Trophoblast cell (in vitro differentiated cells and primary cell): ENCODE measurements at regions not wholly inside any gene's neighbourhood (a gene's known extent, or its start where the extent isn't known, plus 50 kb on each side); places are given as distances from the start of the nearest gene placed in this dataset.

Source experiments
- DNase-seq, 2 donors: peaks; one replicate each; pipeline ENCODE4 v3.0.0-alpha.2; 2016
- H2AFZ ChIP-seq: 2 replicates; pipeline ENCODE4 v1.6.1; 2013; ENCODE audit warnings: low read length, moderate library complexity, mild to moderate bottlenecking; ENCODE audit not compliant: insufficient read depth, poor library complexity
- H2AK5ac ChIP-seq: 2 replicates; pipeline ENCODE4 v1.6.1; 2013; ENCODE audit warnings: mild to moderate bottlenecking, low read length
- H2BK120ac ChIP-seq: 2 replicates; pipeline ENCODE4 v1.6.1; 2013; ENCODE audit warnings: low read length, mild to moderate bottlenecking, moderate library complexity; ENCODE audit not compliant: insufficient read depth, poor library complexity
- H2BK12ac ChIP-seq: 2 replicates; pipeline ENCODE4 v1.6.1; 2013; ENCODE audit warnings: mild to moderate bottlenecking, low read length, moderate library complexity
- H2BK5ac ChIP-seq: 2 replicates; pipeline ENCODE4 v1.6.1; 2013; ENCODE audit warnings: low read length, low read depth, moderate library complexity, mild to moderate bottlenecking; ENCODE audit not compliant: poor library complexity
- H3K14ac ChIP-seq: 2 replicates; pipeline ENCODE4 v1.6.1; 2013; ENCODE audit warnings: mild to moderate bottlenecking, low read length
- H3K18ac ChIP-seq: 2 replicates; pipeline ENCODE4 v1.6.1; 2013; ENCODE audit warnings: mild to moderate bottlenecking, low read length
- H3K23ac ChIP-seq: 2 replicates; pipeline ENCODE4 v1.6.1; 2013; ENCODE audit warnings: low read length
- H3K27ac ChIP-seq: 2 replicates; pipeline ENCODE4 v1.5.1; 2013; ENCODE audit warnings: low read depth, mild to moderate bottlenecking, inconsistent platforms, low read length, moderate library complexity
- H3K27me3 ChIP-seq: 2 replicates; pipeline ENCODE4 v1.6.1; 2013; ENCODE audit warnings: inconsistent platforms, mild to moderate bottlenecking, low read length, moderate library complexity; ENCODE audit not compliant: insufficient read depth
- H3K36me3 ChIP-seq, 2 experiments: 1 replicate in 1 of 2; 2 replicates in 1 of 2; pipeline ENCODE4 v1.6.1; 2013; ENCODE audit warnings: low read length in 2 of 2, mild to moderate bottlenecking in 2 of 2, moderate library complexity in 1 of 2; ENCODE audit not compliant: insufficient read depth in 2 of 2, control insufficient read depth in 1 of 2
- H3K4ac ChIP-seq: 2 replicates; pipeline ENCODE4 v1.6.1; 2013; ENCODE audit warnings: low read depth, mild to moderate bottlenecking, low read length, moderate library complexity
- H3K4me1 ChIP-seq, 2 experiments: 1 replicate in 1 of 2; 2 replicates in 1 of 2; pipeline ENCODE4 v1.6.1; 2013; ENCODE audit warnings: low read length in 2 of 2, mild to moderate bottlenecking in 2 of 2, moderate library complexity in 1 of 2; ENCODE audit not compliant: insufficient read depth in 2 of 2, control insufficient read depth in 1 of 2
- H3K4me2 ChIP-seq: 2 replicates; pipeline ENCODE4 v1.6.1; 2013; ENCODE audit warnings: inconsistent platforms, mild to moderate bottlenecking, low read length, moderate library complexity
- H3K4me3 ChIP-seq: 2 replicates; pipeline ENCODE4 v1.5.1; 2013; ENCODE audit warnings: mild to moderate bottlenecking, low read depth, low read length, inconsistent platforms
- H3K79me1 ChIP-seq: one replicate; pipeline ENCODE4 v1.6.1; 2013; ENCODE audit warnings: low read length
- H3K79me2 ChIP-seq: 2 replicates; pipeline ENCODE4 v1.6.1; 2013; ENCODE audit warnings: low read length, mild to moderate bottlenecking; ENCODE audit not compliant: control insufficient read depth, insufficient read depth, poor library complexity
- H3K9ac ChIP-seq: 2 replicates; pipeline ENCODE4 v1.6.1; 2013; ENCODE audit warnings: mild to moderate bottlenecking, low read length
- H3K9me3 ChIP-seq: 2 replicates; pipeline ENCODE4 v1.6.1; 2013; ENCODE audit warnings: low read depth, mild to moderate bottlenecking, control low read depth, inconsistent platforms, low read length; ENCODE audit not compliant: insufficient read depth
- H4K12ac ChIP-seq: 2 replicates; pipeline ENCODE4 v1.6.1; 2013; ENCODE audit warnings: low read depth, mild to moderate bottlenecking, low read length, moderate library complexity
- H4K8ac ChIP-seq: 2 replicates; pipeline ENCODE4 v1.6.1; 2013; ENCODE audit warnings: low read depth, mild to moderate bottlenecking, low read length, moderate library complexity
- H4K91ac ChIP-seq: one replicate; pipeline ENCODE4 v1.6.1; 2013; ENCODE audit warnings: low read depth, mild to moderate bottlenecking, low read length, moderate library complexity
- WGBS: extraction: QIAGEN DNeasy Blood & Tissue Kit; methylation state at CpG from one replicate; pipeline ENCODE4 v1.1.7; 2013; ENCODE audit warnings: missing lambda C conversion rate; ENCODE audit not compliant: insufficient read length, insufficient coverage; ENCODE audit errors: extremely low coverage; 5-methylcytosine and 5-hydroxymethylcytosine counted together

- no peak overlapping the region for H3K23ac ChIP-seq
- H3K79me1 ChIP-seq, result peaks cover 3% of the 10 kb centered on the region
- H2AK5ac ChIP-seq, result no peak overlapping the region
These were observed 599.3 kb upstream of the ZEB2 start for GRCh38 chr2:145119225-145119624.

GRCh38 chr2:145116834-145117725 lies 597.2 kb upstream of the ZEB2 start:
- peaks cover under 1% of the 10 kb centered on the region for H3K79me1 ChIP-seq
- no peak overlapping the region for H2AK5ac ChIP-seq
- no peak overlapping the region for H3K18ac ChIP-seq
- no peaks in the 10 kb centered on the region for H3K79me2 ChIP-seq
- no peaks in the 10 kb centered on the region for H3K4me1 ChIP-seq
- no peak overlapping the region for H4K91ac ChIP-seq
- H3K4ac ChIP-seq, result no peak overlapping the region
- DNase-seq, result no peak
- H3K14ac ChIP-seq, result no peak overlapping the region
- no peak overlapping the region for H3K4me2 ChIP-seq
- no peak overlapping the region for H3K27ac ChIP-seq
- no peak overlapping the region for H2BK120ac ChIP-seq
- H2BK5ac ChIP-seq, result no peak overlapping the region
- no CpG with 5 or more reads among the region's 5 CpGs for WGBS
- H4K8ac ChIP-seq, result no peak overlapping the region
- H3K4me3 ChIP-seq, result no peak overlapping the region
- no peak overlapping the region for H4K12ac ChIP-seq
- no peaks in the 10 kb centered on the region for H3K36me3 ChIP-seq
- H2AFZ ChIP-seq, result no peak overlapping the region
- H3K23ac ChIP-seq, result no peak overlapping the region
- H3K27me3 ChIP-seq, result no peaks in the 10 kb centered on the region
- H2BK12ac ChIP-seq, result no peak overlapping the region
- H3K9me3 ChIP-seq, result no peaks in the 10 kb centered on the region
- no peak overlapping the region for H3K9ac ChIP-seq

More at GRCh38 chr2:145119225-145119624, 599.3 kb upstream of the ZEB2 start:
- Histone ChIP-seq H3K79me2 (no peaks in the 10 kb centered on the region), H3K27ac (no peak overlapping the region), H2BK12ac (peak overlapping the region; percentile 80), H3K9me3 (no peaks in the 10 kb centered on the region), H2BK120ac (no peak overlapping the region), H3K14ac (no peak overlapping the region), H3K18ac (no peak overlapping the region), H3K9ac (no peak overlapping the region), H3K4me3 (no peak overlapping the region), H2BK5ac (peak overlapping the region; percentile 27), H2AFZ (no peak overlapping the region), H3K4ac (no peak overlapping the region), H4K8ac (no peak overlapping the region), H3K4me2 (no peak overlapping the region), H3K27me3 (no peaks in the 10 kb centered on the region), H4K91ac (no peak overlapping the region), H4K12ac (no peak overlapping the region), H3K4me1 (peaks cover 0 to 5% of the 10 kb centered on the region in 2 experiments), H3K36me3 (no peaks in the 10 kb centered on the region)
- WGBS, result no CpG with 5 or more reads among the region's 1 CpG
- no peak for DNase-seq

- H3K14ac ChIP-seq, result no peak overlapping the region
- DNase-seq, result no peak
- H2BK12ac ChIP-seq, result no peak overlapping the region
- no peak overlapping the region for H2BK120ac ChIP-seq
- H3K4me3 ChIP-seq, result no peak overlapping the region
- H3K4me1 ChIP-seq, result peaks cover 0 to under 1% of the 10 kb centered on the region in 2 experiments
- H3K9ac ChIP-seq, result no peak overlapping the region
- H3K9me3 ChIP-seq, result no peaks in the 10 kb centered on the region
- peak overlapping the region; percentile 18 for H4K91ac ChIP-seq
- no peak overlapping the region for H3K4ac ChIP-seq
- no peak overlapping the region for H2AFZ ChIP-seq
- no CpG with 5 or more reads among the region's 2 CpGs for WGBS
- H4K8ac ChIP-seq, result no peak overlapping the region
- no peak overlapping the region for H2AK5ac ChIP-seq
- no peak overlapping the region for H3K18ac ChIP-seq
- H3K27ac ChIP-seq, result no peak overlapping the region
- H3K4me2 ChIP-seq, result no peak overlapping the region
- no peak overlapping the region for H3K23ac ChIP-seq
- no peaks in the 10 kb centered on the region for H3K79me2 ChIP-seq
- no peaks in the 10 kb centered on the region for H3K79me1 ChIP-seq
- H4K12ac ChIP-seq, result no peak overlapping the region
- H2BK5ac ChIP-seq, result no peak overlapping the region
- no peaks in the 10 kb centered on the region for H3K36me3 ChIP-seq
- no peaks in the 10 kb centered on the region for H3K27me3 ChIP-seq
These were observed 596.1 kb upstream of the ZEB2 start for GRCh38 chr2:145116056-145116455.

GRCh38 chr2:145114726-145115125 lies 594.8 kb upstream of the ZEB2 start:
- Histone ChIP-seq H3K27me3 (no peaks in the 10 kb centered on the region), H2BK120ac (no peak overlapping the region), H3K4me2 (no peak overlapping the region), H3K27ac (no peak overlapping the region), H3K36me3 (no peaks in the 10 kb centered on the region), H3K4me1 (peaks cover 0 to 3% of the 10 kb centered on the region in 2 experiments), H3K9me3 (no peaks in the 10 kb centered on the region), H3K14ac (no peak overlapping the region), H3K23ac (no peak overlapping the region), H3K9ac (no peak overlapping the region), H2BK5ac (no peak overlapping the region), H3K4me3 (no peak overlapping the region), H4K8ac (no peak overlapping the region), H3K79me2 (no peaks in the 10 kb centered on the region), H2AFZ (no peak overlapping the region), H4K12ac (no peak overlapping the region), H4K91ac (no peak overlapping the region), H3K18ac (no peak overlapping the region), H2AK5ac (no peak overlapping the region), H2BK12ac (no peak overlapping the region), H3K4ac (no peak overlapping the region), H3K79me1 (peaks cover 3% of the 10 kb centered on the region)
- WGBS, result no CpG with 5 or more reads among the region's 2 CpGs
- no peak for DNase-seq
